Frontal cortex (tissue), 3 donors: ENCODE measurements at regions not wholly inside any gene's neighbourhood (a gene's known extent, or its start where the extent isn't known, plus 50 kb on each side); places are given as distances from the start of the nearest gene placed in this dataset.

ENCODE experiments used
- DNase-seq, 2 donors: peaks; one replicate each; pipeline ENCODE4 v3.0.0; 2012; ENCODE audit warnings: low spot score in 2 of 2
- FAIRE-seq: peaks from 2 replicates; lab custom pipeline; 2012; peaks lifted over from hg19 to GRCh38; lab: Jason Lieb, UNC
- donor health status: control.
- donor health status: control.
- donor health status: control.

DNA sequence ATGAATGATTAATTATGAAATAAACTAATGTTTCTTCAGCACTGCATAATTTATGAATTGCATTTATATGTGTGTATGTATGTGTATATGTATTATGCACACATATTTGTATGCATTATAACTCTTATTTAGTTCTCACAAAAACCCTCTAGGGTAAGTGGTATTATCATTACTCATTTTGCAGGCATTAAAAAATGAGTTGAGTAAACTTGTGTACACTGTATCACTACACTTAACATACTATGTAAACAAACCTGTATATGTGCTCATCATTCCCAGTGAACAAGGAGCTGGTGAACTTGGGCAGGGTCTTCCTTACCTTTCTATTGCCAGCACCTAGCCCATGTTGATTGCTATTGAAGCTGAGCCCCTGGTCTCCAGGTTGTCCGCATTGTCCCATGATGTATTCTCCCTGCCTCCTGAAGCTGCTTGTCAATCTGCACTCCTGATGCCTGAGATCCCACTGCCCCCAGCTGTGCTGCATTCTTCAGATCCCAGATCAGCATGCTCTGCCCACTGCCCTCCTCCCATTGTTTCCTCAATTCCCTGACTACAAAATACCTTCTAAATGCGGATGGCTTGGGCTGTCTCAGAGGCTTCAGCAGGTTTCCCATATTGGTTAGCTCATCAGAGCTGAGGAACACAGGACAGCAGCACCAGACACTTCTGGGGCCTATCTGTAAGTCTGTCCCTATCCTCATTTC lies 267.9 kb upstream of the SESN3 start:
- FAIRE-seq, result no peak
- DNase-seq, result no peak

DNA sequence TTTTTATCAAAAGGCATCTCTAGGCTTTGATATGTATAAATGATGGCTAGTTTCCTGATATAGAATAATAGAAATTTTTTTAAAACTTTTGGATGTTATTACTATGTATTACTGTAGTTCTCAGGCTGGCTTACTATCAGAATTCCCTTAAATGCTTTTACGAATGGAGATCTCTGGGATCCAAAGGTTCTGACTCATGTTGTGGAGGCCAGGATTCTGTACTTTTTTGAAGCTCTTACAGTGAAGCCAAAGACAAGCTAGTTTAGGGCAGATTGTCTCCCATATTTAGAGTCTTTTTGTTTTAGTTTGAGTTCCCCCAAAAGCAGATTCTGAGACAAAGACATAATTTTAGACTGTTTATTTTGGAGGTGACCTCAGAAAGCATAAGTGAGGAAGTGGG lies 265.9 kb upstream of the SESN3 start:
- FAIRE-seq (no peak), DNase-seq (no peak)

DNA sequence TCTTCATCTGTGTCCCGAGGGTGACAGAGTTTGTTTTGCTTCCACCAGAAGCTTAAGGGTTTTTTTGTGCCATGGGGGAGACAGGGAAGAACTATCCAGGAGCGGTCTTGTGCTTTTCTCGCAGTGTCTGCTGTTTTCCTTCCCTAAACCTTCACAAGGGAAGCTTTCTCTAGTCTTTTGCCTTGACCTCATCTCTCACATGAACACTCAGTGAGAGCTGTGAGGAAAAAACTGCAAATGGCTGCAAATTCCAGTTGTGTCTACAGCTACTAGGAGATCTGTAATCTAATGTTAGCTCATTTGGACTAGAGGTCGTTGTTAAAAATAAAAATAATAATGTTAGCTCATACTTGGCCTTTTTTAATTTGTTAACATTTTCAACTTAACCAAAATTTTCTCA lies 264.7 kb upstream of the SESN3 start:
- FAIRE-seq (no peak), DNase-seq (no peak)

DNA sequence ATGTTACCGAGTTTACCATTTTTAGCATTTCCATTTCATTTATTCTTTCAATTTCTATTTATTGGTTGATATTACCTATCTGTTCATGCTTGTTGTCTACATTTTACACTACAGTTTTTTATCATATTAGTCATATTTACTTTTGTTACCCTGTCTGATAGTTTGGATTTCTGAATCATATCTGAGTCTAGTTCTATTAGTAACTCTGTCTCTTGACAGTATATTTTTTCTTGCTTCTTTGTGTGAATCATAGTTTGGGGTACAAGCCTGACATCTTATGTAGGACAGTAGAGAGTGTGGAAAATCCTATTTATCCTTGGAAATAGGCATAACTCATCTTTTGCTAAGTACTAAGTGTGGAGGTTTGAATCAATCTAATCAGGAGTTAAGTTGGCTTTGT lies 263.9 kb upstream of the SESN3 start:
- DNase-seq (no peak), FAIRE-seq (no peak)

DNA sequence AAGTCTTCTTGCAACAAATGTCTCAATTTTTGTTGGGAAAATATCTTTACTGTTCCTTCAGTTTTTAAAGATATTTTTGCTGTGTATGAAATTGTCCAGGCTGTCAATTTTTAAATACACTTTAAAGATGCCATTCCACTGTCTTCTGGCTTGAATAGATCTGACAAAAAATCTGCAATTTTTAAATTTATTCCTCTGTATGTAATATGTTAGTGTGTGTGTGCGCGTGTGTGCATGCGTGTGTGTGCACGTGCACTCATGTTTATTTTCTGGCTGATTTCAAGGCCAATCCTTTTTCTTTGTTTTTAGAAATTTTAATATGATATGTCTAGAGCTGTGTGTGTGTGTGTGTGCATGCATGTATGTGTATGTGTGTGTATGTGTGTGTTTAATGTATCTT lies 263.2 kb upstream of the SESN3 start:
- DNase-seq, result no peak
- no peak for FAIRE-seq

DNA sequence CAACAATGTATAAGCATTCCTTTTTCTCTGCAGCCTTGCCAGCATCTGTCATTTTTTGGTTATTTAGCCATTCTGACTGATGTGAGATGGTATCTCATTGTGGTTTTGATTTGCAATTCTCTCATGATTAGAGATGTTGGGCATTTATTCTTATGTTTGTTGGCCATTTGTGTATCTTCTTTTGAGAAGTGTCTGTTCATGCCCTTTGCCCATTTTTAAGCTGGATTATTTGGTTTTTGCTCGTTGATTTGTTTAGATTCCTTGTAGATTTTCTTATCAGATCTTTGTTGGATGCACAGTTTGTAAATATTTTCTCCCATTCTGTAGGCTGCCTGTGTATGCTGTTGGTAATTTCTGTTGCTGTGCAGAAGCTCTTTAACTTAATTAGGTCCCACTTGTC lies 259.6 kb upstream of the SESN3 start:
- DNase-seq (no peak), FAIRE-seq (no peak)

DNA sequence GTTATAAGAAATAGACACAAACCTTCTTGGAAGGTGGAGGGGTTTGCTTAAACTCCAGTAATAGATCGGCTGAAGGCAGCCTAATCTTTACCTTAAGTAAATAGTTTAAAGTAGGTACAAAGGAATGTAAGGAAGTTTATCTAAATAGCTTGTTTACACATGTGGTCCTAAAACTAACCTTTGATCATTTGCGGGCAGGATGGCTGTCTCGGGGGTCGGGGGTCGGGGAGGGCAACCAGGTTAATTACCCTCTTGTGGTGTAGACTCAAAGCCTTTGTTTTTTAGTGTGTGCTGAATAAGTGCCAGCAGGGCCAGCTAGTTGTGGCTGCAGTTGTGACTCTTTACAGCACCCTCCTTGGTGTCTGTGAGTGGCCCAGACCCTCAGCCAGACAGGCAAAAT lies 256.9 kb upstream of the SESN3 start:
- FAIRE-seq (no peak), DNase-seq (no peak)

DNA sequence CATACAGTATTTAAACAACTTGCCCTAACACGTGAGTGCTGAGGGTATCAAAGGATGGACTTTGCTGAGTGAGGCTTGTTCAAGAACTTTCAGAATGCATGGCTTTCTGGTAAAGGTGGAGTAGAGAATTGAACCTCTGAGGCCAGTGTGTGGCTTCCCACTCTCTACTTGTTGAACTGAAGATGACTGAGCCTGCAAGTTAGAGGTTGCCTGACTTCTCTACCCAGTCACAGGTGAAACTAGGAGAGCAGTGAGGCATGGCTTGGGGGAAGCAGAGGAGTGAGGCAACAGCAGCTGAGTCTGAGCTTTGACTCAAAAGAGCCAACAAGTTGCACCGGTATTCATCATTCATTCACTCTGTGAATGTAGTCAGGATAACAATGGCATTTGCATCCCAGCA lies 256.4 kb upstream of the SESN3 start:
- DNase-seq, result no peak
- FAIRE-seq, result no peak

DNA sequence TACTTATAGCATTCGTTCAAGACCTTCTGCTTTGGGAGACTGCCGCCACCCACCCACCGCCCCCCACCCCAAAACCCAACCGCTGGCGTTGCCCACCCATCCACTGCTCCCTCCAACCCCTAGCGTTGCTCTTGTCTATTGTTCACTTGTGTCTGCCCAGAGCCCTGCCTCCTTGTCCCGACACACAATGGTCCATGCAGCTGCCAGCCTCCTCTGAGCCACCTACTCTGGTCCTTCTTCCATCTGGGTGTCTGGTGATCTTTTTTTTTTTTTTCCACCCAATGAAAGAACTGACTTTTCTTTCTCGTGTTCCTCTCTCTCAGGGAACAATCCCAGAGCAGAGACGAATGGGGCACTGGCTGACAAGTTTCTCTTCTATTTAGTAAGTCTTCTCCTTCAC lies 256.0 kb upstream of the SESN3 start:
- FAIRE-seq, result no peak
- DNase-seq, result no peak

DNA sequence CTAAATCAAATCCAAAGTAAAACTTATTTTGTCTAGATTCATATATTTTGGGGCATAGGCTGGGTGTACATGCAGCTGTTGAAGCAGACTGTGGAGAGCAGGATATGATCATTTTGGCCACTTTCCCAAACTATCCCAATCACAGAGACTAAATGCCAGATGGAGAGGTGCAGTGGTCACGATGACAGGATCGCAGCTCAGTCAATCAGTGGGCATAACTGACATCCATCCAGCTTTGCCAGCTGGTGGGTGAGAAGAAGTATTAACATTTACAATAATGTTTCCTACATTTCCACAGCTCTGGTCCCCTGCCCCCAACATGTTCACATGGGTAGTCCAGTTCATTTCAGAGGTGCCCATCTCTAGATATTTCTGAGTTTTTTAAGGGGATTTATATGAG lies 255.5 kb upstream of the SESN3 start:
- no peak for FAIRE-seq
- peak in 1 of 2 donors; percentile 15 for DNase-seq

DNA sequence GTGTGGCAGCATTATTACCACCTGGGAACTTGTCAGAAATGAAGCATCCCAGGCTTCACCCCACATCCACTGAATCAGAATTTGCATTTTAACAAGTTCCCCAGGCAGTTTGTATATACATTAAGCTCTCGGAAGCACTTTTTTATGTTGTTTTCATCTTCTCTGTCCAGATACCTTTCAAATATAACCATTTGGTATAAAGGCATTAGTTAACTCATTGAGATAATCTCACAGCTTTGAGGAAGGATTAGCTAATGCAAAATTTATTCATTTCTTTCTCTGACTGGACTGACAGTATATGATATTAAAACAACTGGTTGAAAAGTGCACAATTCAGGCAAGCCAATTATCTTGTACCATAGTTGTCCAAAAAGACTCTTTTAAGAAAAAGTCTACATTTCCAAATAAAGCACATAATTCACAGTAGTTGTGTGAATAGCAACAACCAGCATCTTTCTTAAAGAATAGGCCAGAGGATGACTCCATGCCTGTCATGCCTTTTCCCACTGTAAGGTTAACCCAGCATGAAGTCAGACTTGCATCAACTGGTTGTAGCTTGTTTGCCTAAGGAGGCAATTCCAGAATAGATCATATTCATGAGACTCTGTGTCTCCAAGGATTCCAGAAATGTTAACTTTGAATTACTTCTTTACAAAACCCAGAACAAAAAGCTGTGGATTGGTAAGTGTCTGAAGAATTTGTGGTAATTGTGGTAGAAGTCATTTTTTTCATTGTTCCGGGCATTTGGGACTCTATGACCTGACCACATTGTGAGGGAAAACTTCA lies 254.3 kb upstream of the SESN3 start:
- no peak for DNase-seq
- FAIRE-seq, result no peak

DNA sequence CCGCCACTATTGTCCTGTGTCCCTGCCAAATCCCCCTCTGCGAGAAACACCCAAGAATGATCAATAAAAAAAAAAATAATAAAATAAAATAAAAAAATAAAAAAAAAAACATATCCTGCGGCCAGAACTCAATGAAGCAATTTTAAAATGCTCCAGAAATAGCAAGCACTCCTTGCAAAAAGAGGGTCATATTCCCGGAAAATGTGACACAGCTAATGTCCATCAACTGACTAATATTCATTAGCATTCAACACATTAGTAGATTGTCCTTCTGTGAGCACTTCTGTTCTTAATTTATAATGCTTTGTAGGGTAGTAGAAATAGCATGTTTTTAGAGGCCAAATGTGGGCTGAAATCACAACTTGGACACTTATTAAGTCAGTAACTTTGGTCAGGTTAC lies 252.3 kb upstream of the SESN3 start:
- FAIRE-seq (no peak), DNase-seq (no peak)

DNA sequence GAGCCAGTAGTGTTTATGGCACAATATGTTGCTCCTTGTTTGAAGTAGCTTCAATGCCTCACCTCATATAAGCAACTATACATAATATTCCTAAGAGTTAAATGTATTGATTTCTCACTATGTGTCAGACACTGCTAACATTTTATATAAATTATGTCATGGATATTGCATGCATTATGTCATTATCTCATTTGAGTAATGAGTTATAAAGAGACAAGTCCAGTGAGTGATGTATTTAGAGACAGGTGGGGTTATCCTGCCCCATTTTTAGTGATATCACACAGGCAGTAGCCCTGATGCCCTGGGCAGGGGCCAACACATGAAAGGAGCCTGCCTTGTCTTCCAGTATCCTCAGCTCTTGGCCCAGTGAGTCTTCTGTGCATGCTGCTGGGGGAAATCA lies 247.0 kb upstream of the SESN3 start:
- DNase-seq, result no peak
- no peak for FAIRE-seq

DNA sequence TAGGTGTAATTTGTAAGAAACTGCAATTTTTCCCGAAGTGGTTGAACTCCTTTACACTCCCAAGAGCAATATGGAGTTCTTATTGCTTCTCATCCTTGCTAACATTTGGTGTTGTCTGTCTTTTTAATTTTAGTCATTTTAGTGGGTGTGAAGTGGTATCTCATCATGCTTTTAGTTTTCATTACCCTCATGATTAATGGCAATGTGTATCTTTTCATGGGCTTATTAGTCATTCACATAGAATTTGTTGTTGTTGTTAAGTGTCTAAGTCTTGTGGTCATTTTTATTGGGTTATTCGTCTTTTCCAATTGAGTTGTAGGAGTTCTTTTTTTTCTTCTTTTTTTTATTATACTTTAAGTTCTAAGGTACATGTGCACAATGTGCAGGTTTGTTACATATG lies 238.3 kb upstream of the SESN3 start:
- FAIRE-seq (no peak), DNase-seq (no peak)

DNA sequence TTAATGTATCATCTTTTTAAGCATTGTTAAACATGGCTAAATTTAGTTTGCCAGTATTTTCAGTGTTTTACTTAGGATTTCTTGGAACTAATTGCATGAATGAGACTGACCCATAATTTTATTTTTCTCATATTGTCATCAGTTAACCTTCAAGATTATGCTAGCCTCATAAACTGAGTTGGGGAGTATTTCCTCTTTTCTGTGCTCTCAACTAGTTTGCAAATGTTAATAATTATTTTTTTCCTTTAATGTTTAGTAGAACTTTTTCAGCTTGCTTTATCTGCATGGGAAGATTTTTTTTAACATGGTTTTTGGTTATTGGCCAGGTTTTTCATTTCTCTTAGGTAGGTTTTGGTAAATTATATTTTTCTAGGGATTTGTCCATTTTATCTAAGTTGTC lies 235.4 kb upstream of the SESN3 start:
- FAIRE-seq, result no peak
- no peak for DNase-seq

DNA sequence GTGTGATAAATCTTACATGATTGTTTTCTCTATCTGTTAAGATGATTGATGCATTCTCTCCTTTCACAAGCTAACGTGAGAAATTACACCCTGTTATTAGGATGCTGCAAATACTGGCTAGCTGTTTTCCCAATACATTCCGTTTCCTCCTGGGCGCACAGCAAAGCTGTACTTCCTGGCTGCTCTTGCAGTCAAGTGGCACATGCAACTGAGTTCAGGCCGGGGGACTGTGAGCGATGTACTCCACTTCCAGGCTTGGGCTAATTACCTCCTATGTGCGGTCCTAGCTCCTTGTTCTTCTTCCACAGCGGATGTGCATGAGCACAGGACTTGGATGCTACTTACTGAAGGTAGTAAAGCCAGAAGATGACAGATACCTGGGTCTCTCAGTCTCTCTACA lies 234.9 kb upstream of the SESN3 start:
- no peak for DNase-seq
- FAIRE-seq, result no peak

DNA sequence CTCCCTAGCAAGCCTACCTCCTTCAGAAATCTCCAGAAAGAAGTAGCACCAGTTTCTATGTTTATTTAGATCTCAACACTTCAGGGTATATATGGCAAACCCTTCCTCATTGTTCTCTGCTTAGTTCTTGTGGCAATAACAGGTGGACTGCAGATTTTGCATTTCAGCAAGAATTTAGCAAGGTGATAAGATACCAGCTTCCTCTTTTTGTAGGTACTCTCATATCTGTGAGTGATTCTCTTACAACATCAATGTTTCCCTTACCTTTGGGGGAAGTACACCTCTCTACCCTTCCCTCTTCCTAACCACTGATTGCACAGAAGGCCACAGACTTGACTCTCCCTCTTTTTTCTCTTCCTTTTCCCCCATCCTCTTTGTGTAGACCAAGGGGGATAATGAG lies 230.9 kb upstream of the SESN3 start:
- FAIRE-seq (no peak), DNase-seq (no peak)

DNA sequence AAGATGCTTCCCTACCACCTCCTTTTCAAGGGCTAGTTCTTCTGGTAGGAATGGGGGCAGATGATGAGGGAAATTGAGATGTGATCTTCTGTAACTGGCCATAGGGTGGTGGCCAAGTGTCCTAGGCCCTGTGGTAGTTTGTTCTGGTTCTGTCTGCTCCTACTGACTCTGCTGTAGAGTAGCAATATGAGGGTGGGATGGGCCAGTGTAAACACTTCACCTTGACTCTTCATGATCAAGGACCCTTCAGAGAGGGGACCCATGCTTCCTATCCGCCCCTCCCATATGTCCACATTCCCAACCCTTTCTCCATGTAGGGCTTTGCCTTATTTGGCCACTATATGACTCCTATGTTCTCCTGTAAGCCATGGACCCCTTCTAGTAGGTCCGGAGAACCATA lies 230.3 kb upstream of the SESN3 start:
- no peak for DNase-seq
- no peak for FAIRE-seq

DNA sequence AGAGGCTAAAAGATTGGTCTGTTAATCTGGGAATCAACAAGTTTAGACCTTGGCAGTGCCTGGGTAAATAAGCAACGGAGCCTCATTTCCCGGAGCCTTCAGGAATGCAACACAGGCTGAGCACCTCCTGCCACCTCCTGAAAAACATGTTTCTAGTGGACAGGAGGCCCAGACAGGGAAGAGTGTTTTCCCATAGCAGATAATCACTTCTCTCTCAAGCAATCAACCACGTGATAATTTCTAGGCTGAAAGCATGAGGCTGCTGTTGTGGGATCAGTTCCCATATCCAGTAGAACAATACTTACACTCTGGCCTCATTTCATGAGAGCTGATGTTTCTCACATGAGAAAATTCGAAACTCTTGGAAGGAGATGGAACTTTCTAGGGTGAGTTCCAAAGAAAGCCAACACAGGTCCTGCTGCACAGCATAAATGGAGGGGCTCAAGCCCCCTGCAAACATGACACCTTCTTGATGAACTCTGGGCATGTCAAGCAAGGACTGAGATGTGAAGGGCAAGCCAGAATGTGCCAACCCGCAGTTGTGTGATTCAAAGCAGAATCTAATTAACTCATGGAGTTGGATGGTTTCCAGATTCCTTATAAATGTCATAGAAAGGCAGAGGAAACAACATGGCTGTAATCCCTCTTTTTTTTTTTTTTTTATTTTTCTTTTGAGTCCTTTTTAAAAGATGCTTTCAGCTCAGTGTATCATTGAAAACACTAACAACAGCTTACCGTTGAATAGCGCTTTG lies 228.5 kb upstream of the SESN3 start:
- FAIRE-seq (no peak), DNase-seq (no peak)

DNA sequence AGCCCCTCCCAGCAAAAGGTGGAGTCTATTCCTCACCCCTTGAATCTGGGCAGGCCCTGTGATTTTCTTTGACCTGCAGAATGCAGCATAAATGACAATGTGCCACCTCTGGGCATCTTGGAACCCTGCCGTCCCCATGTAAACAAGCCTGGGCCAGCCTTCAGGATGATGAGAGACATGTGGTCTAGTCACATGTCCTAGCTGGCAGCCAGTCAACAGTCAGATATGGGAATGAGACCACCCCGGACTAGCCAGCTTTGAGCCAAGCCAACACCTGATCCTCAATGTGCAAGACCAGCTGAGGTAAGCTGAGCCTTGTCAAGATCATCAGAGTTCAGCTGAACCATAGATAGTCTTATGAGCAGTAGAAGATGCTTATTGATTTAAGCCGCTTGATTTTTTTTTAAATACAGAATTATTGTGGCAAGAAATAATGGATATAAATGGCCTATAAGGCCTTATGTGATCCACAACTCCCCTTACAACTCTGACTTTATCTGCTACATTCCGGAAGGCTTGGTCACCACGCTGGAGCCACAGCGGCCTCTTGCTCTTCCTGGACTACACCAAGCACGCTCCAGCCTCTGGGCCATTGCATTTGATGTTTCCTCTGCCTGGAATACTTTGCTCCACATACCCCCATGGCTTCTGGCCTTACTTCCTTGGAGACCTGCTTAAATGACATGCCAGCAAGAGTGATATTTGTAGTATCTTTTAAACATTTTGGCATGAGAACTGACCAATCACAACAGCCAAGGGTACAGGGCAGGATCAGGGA lies 225.9 kb upstream of the SESN3 start:
- DNase-seq (no peak), FAIRE-seq (no peak)
